SK-N-SH treated with all-trans-retinoic acid at 6 μM for 48 hours (cell line): ENCODE measurements at regions not wholly inside any gene's neighbourhood (a gene's known extent, or its start where the extent isn't known, plus 50 kb on each side); places are given as distances from the start of the nearest gene placed in this dataset.
"Not testable (repeated sequence)": the region's sequence is repeated elsewhere in the genome, so short reads cannot be mapped to it uniquely, and the experiment has no call there.

Source experiments
- ATAC-seq: fragments of 200-7000 bp; cut with Tn5 transposase; 3 replicates; pipeline ENCODE4 v1.9.1; 2020; ENCODE audit warnings: mild to moderate bottlenecking, moderate library complexity
- ARNTL ChIP-seq: fragments of 450-650 bp; formaldehyde crosslinking; IDR thresholded peaks from 2 replicates; pipeline ENCODE4 v1.5.0; 2020; ENCODE audit warnings: low read depth, mild to moderate bottlenecking, moderate library complexity, borderline replicate concordance
- BACH2 ChIP-seq: fragments of 250-450 bp; sonication (Bioruptor Pico); IDR thresholded peaks from 2 replicates; pipeline ENCODE4 v1.9.0; 2021; ENCODE audit warnings: mild to moderate bottlenecking, borderline replicate concordance
- CREB5 ChIP-seq: fragments of 250-450 bp; sonication (Bioruptor Pico); IDR thresholded peaks from 2 replicates; pipeline ENCODE4 v1.5.1; 2020; ENCODE audit warnings: low read depth, mild to moderate bottlenecking, moderate library complexity
- CSDC2 ChIP-seq: fragments of 250-450 bp; sonication (Bioruptor Pico); IDR thresholded peaks from 2 replicates; pipeline ENCODE4 v1.5.0; 2020; ENCODE audit warnings: mild to moderate bottlenecking, moderate library complexity
- CSRNP3 ChIP-seq: fragments of 250-450 bp; sonication (Bioruptor Pico); IDR thresholded peaks from 2 replicates; pipeline ENCODE4 v1.5.1; 2021; ENCODE audit warnings: mild to moderate bottlenecking, moderate library complexity
- ESRRG ChIP-seq: fragments of 250-450 bp; sonication (Bioruptor Pico); IDR thresholded peaks from 2 replicates; pipeline ENCODE4 v1.6.1; 2021; ENCODE audit warnings: mild to moderate bottlenecking
- GLIS3 ChIP-seq: fragments of 250-450 bp; sonication (Bioruptor Pico); IDR thresholded peaks from 2 replicates; pipeline ENCODE4 v1.5.0; 2020; ENCODE audit warnings: mild to moderate bottlenecking, moderate library complexity
- ISL1 ChIP-seq: fragments of 250-450 bp; sonication (Bioruptor Pico); IDR thresholded peaks from 2 replicates; pipeline ENCODE4 v2.1.2; 2022; ENCODE audit warnings: mild to moderate bottlenecking, moderate library complexity
- PPARA ChIP-seq: fragments of 250-450 bp; sonication (Bioruptor Pico); IDR thresholded peaks from 2 replicates; pipeline ENCODE4 v1.5.0; 2020; ENCODE audit warnings: mild to moderate bottlenecking, borderline replicate concordance
- RARB ChIP-seq: fragments of 250-450 bp; sonication (Bioruptor Pico); IDR thresholded peaks from 2 replicates; pipeline ENCODE4 v1.8.0; 2021; ENCODE audit warnings: mild to moderate bottlenecking, moderate library complexity
- SNAI2 ChIP-seq: fragments of 250-450 bp; sonication (Bioruptor Pico); IDR thresholded peaks from 2 replicates; pipeline ENCODE4 v1.5.0; 2020; ENCODE audit warnings: mild to moderate bottlenecking, moderate library complexity
- TCF4 ChIP-seq: fragments of 250-450 bp; sonication (Bioruptor Pico); IDR thresholded peaks from 2 replicates; pipeline ENCODE4 v1.8.0; 2021; ENCODE audit warnings: mild to moderate bottlenecking, moderate library complexity, borderline replicate concordance
- TOX ChIP-seq: fragments of 250-450 bp; sonication (Bioruptor Pico); IDR thresholded peaks from 2 replicates; pipeline ENCODE4 v1.8.0; 2021; ENCODE audit warnings: mild to moderate bottlenecking, moderate library complexity, borderline replicate concordance
- TSHZ2 ChIP-seq: fragments of 250-450 bp; sonication (Bioruptor Pico); IDR thresholded peaks from 2 replicates; pipeline ENCODE4 v1.5.0; 2020; ENCODE audit warnings: mild to moderate bottlenecking, moderate library complexity
- ZC3H10 ChIP-seq: fragments of 250-450 bp; sonication (Bioruptor Pico); IDR thresholded peaks from 2 replicates; pipeline ENCODE4 v1.5.1; 2021; ENCODE audit warnings: mild to moderate bottlenecking, moderate library complexity
- ZNF565 ChIP-seq: fragments of 450-650 bp; formaldehyde crosslinking; conservative IDR thresholded peaks from 2 replicates; pipeline ENCODE4 v1.5.0; 2020; ENCODE audit warnings: low read depth, mild to moderate bottlenecking, moderate library complexity
- ZNF70 ChIP-seq: fragments of 450-650 bp; formaldehyde crosslinking; IDR thresholded peaks from 2 replicates; pipeline ENCODE4 v1.5.0; 2020; ENCODE audit warnings: mild to moderate bottlenecking, moderate library complexity
- TF ChIP-seq, protein P1 (sequence below): fragments of 250-450 bp; sonication (Bioruptor Pico); IDR thresholded peaks from 2 replicates; pipeline ENCODE4 v1.8.0; 2020; ENCODE audit warnings: mild to moderate bottlenecking, moderate library complexity, borderline replicate concordance
- TF ChIP-seq, protein P2 (sequence below): fragments of 250-450 bp; sonication (Bioruptor Pico); IDR thresholded peaks from 2 replicates; pipeline ENCODE4 v1.8.0; 2021; ENCODE audit warnings: low read depth, mild to moderate bottlenecking, moderate library complexity, borderline replicate concordance

- TF ChIP-seq, protein P1, sequence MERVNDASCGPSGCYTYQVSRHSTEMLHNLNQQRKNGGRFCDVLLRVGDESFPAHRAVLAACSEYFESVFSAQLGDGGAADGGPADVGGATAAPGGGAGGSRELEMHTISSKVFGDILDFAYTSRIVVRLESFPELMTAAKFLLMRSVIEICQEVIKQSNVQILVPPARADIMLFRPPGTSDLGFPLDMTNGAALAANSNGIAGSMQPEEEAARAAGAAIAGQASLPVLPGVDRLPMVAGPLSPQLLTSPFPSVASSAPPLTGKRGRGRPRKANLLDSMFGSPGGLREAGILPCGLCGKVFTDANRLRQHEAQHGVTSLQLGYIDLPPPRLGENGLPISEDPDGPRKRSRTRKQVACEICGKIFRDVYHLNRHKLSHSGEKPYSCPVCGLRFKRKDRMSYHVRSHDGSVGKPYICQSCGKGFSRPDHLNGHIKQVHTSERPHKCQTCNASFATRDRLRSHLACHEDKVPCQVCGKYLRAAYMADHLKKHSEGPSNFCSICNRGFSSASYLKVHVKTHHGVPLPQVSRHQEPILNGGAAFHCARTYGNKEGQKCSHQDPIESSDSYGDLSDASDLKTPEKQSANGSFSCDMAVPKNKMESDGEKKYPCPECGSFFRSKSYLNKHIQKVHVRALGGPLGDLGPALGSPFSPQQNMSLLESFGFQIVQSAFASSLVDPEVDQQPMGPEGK (CRISPR knock-in tag): no peak
Measured at GRCh38 chr17:55932973-55933372, 182.1 kb downstream of the PCTP start (continued).

DNA sequence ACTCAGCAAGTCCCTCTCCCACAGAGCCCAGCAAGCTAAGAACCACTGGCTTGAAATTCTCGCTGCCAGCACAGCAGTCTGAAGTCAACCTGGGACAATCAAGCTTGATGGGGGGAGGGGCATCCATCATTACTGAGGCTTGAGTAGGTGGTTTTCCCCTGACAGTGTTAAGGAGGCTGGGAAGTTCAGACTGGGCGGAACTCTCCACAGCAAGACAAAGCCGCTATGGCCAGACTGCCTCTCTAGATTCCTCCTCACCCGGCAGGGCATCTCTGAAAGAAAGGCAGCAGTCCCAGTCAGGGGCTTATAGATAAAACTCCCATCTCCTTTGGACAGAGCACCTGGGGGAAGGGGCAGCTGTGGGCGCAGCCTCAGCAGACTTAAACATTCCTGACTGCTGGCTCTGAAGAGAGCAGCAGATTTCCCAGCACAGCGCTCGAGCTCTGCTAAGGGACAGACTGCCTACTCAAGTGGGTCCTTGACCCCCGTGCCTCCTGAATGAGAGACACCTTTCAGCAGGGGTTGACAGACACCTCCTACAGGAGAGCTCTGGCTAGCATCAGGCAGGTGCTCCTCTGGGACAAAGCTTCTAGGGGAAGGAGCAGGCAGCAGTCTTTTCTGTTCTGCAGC is 188.4 kb downstream of the PCTP start:
- ATAC-seq: not testable (repeated sequence)

DNA sequence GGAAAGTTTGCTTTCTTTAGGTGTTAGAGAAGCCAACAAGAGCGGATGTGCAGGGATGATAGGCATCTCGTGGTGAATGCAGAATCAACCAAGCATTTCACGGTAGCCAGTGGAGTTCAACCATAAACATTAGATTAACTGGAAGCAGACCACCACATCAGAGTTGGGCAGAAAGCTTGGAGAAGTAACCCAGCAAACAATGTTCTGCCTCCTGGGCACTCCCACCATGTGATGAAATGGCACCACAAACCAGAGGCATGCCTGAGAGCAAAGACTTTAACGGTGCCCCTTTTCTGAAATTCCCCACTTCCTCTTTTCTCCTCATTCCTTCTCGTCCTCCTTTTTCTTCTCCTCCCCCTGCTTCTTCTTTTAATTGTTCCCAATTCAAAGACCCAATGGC is 193.5 kb upstream of the ANKFN1 start:
- no peak for ATAC-seq

More for the DNA sequence above, 193.5 kb upstream of the ANKFN1 start:
- TF ChIP-seq CSDC2 (CRISPR knock-in tag) (no peak), TCF4 (CRISPR knock-in tag) (no peak), ZC3H10 (CRISPR knock-in tag) (no peak), ZNF565 (CRISPR knock-in tag) (no peak), TOX (CRISPR knock-in tag) (no peak), TSHZ2 (CRISPR knock-in tag) (no peak), PPARA (CRISPR knock-in tag) (no peak), ESRRG (CRISPR knock-in tag) (no peak), CSRNP3 (CRISPR knock-in tag) (no peak), ARNTL (CRISPR knock-in tag) (no peak), SNAI2 (CRISPR knock-in tag) (no peak), BACH2 (CRISPR knock-in tag) (no peak), ISL1 (CRISPR knock-in tag) (no peak), CREB5 (CRISPR knock-in tag) (no peak), ZNF70 (CRISPR knock-in tag) (no peak), GLIS3 (no peak), RARB (CRISPR knock-in tag) (no peak)
- TF ChIP-seq, protein P1 (CRISPR knock-in tag): no peak
- TF ChIP-seq, protein P2, sequence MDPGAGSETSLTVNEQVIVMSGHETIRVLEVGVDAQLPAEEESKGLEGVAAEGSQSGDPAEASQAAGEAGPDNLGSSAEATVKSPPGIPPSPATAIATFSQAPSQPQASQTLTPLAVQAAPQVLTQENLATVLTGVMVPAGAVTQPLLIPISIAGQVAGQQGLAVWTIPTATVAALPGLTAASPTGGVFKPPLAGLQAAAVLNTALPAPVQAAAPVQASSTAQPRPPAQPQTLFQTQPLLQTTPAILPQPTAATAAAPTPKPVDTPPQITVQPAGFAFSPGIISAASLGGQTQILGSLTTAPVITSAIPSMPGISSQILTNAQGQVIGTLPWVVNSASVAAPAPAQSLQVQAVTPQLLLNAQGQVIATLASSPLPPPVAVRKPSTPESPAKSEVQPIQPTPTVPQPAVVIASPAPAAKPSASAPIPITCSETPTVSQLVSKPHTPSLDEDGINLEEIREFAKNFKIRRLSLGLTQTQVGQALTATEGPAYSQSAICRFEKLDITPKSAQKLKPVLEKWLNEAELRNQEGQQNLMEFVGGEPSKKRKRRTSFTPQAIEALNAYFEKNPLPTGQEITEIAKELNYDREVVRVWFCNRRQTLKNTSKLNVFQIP (CRISPR knock-in tag): no peak
- TF ChIP-seq, all 23 proteins: peak for 0
